Testis (tissue), 2 donors: ENCODE measurements at regions not wholly inside any gene's neighbourhood (a gene's known extent, or its start where the extent isn't known, plus 50 kb on each side); places are given as distances from the start of the nearest gene placed in this dataset.

Source experiments
- DNase-seq: peaks from one replicate; pipeline ENCODE4 v3.0.0-alpha.2; 2019
- H3K27ac ChIP-seq, 2 donors: fragments of 200-600 bp; sonication (generic); one replicate each; pipeline ENCODE4 v1.5.1; 2019
- H3K27me3 ChIP-seq: fragments of 200-600 bp; sonication (generic); one replicate; pipeline ENCODE4 v1.5.1; 2019
- H3K36me3 ChIP-seq: fragments of 200-600 bp; sonication (generic); one replicate; pipeline ENCODE4 v1.5.1; 2017; ENCODE audit warnings: low read depth; ENCODE audit errors: missing control alignments
- H3K4me1 ChIP-seq: fragments of 200-600 bp; sonication (generic); one replicate; pipeline ENCODE4 v1.5.1; 2019
- H3K4me3 ChIP-seq, 2 donors: fragments of 200-600 bp; sonication (generic); one replicate each; pipeline ENCODE4 v1.5.1; 2017 to 2019
- H3K9me3 ChIP-seq: fragments of 200-600 bp; sonication (generic); one replicate; pipeline ENCODE4 v1.5.1; 2017
- CTCF ChIP-seq, 3 experiments: fragments of 450-650 bp in 2 of 3; fragments of 200-600 bp in 1 of 3; sonication (generic) in 1 of 3; IDR thresholded peaks; one replicate each; pipeline ENCODE4 v1.5.1; 2016 to 2019; ENCODE audit warnings: antibody characterized with exemption in 3 of 3, mild to moderate bottlenecking in 2 of 3, moderate library complexity in 1 of 3
- POLR2A ChIP-seq: fragments of 450-650 bp; IDR thresholded peaks from one replicate; pipeline ENCODE4 v1.6.1; 2017; ENCODE audit warnings: antibody characterized with exemption, mild to moderate bottlenecking, moderate library complexity
- WGBS, 2 donors: methylation state at CpG; one replicate each; pipeline ENCODE4 v1.1.5; 2018; 5-methylcytosine and 5-hydroxymethylcytosine counted together
- intact Hi-C: fragments of 100-400 bp; cut with DNase I; formaldehyde crosslinking; loops from one replicate; pipeline ENCODE4 v1.15.1; 2023; ENCODE audit warnings: low total_unique reads

GRCh38 chr5:167790462-167791260 is 500.8 kb upstream of the WWC1 start:
- Histone ChIP-seq H3K9me3 (no peaks in the 10 kb centered on the region), H3K4me3 (no peak overlapping the region), H3K27ac (no peak overlapping the region), H3K36me3 (no peaks in the 10 kb centered on the region), H3K4me1 (no peaks in the 10 kb centered on the region), H3K27me3 (no peaks in the 10 kb centered on the region)
- TF ChIP-seq CTCF (IDR thresholded peaks at IDR 0.05) (no peak), POLR2A (no peak)
- WGBS, 2 donors: 51 to 75% methylated on average over 8 of the region's 8 CpGs
- no peak for DNase-seq
- intact Hi-C loops: no loop called here

GRCh38 chr5:167792514-167792913 is 498.9 kb upstream of the WWC1 start:
- 83 to 92% methylated on average over 7 of the region's 7 CpGs for WGBS, 2 donors

GRCh38 chr5:167793700-167794099 is 497.7 kb upstream of the WWC1 start:
- Histone ChIP-seq H3K36me3 (no peaks in the 10 kb centered on the region), H3K9me3 (no peaks in the 10 kb centered on the region), H3K4me3 (no peak overlapping the region), H3K4me1 (no peaks in the 10 kb centered on the region), H3K27ac (no peak overlapping the region), H3K27me3 (no peaks in the 10 kb centered on the region)
- DNase-seq: no peak
- intact Hi-C loops: no loop called here
- TF ChIP-seq POLR2A: no peak
- TF ChIP-seq CTCF (IDR thresholded peaks at IDR 0.05): no peak
- 86 to 88% methylated on average over 1 of the region's 1 CpG for WGBS, 2 donors

More at GRCh38 chr5:167792514-167792913, 498.9 kb upstream of the WWC1 start:
- DNase-seq: no peak
- Histone ChIP-seq H3K36me3 (no peaks in the 10 kb centered on the region), H3K4me1 (no peaks in the 10 kb centered on the region), H3K4me3 (no peak overlapping the region), H3K9me3 (no peaks in the 10 kb centered on the region), H3K27me3 (no peaks in the 10 kb centered on the region), H3K27ac (no peak overlapping the region)
- TF ChIP-seq POLR2A: no peak
- TF ChIP-seq CTCF (IDR thresholded peaks at IDR 0.05): no peak
- intact Hi-C loops: no loop called here

- 75 to 87% methylated on average over 4 of the region's 4 CpGs for WGBS, 2 donors
- H3K27ac ChIP-seq: no peak overlapping the region
- no peaks in the 10 kb centered on the region for H3K4me1 ChIP-seq
Measured at GRCh38 chr5:167794121-167794520, 497.3 kb upstream of the WWC1 start.

More at GRCh38 chr5:167794121-167794520, 497.3 kb upstream of the WWC1 start:
- Histone ChIP-seq H3K27me3 (no peaks in the 10 kb centered on the region), H3K4me3 (no peak overlapping the region), H3K9me3 (no peaks in the 10 kb centered on the region), H3K36me3 (no peaks in the 10 kb centered on the region)
- no peak for DNase-seq
- intact Hi-C loops: no loop called here
- TF ChIP-seq CTCF (IDR thresholded peaks at IDR 0.05) (no peak), POLR2A (no peak)
